NCI-H2029 (cell line): ENCODE measurements at regions not wholly inside any gene's neighbourhood (a gene's known extent, or its start where the extent isn't known, plus 50 kb on each side); places are given as distances from the start of the nearest gene placed in this dataset.
A peak's percentile ranks its signal among the peaks of the same experiment; 100 is the strongest.
"Not testable (repeated sequence)": the region's sequence is repeated elsewhere in the genome, so short reads cannot be mapped to it uniquely, and the experiment has no call there.

Experiments used
- DNase-seq: peaks from one replicate; lab custom pipeline; 2025; lab: John Stamatoyannopoulos, UW

GRCh38 chr20:4465855-4466545 is 216.9 kb upstream of the ADRA1D start:
- DNase-seq: peak; percentile 44

- DNase-seq: no peak
Observed at GRCh38 chr20:4465212-4465611, 216.1 kb upstream of the ADRA1D start.

- not testable (repeated sequence) for DNase-seq
Observed at GRCh38 chr20:4462801-4463200, 213.7 kb upstream of the ADRA1D start.

GRCh38 chr20:4459081-4459480 is 210.0 kb upstream of the ADRA1D start:
- no peak for DNase-seq

- DNase-seq: no peak
Observed at GRCh38 chr20:4457566-4458543, 208.8 kb upstream of the ADRA1D start.

GRCh38 chr20:4455996-4456395 is 206.9 kb upstream of the ADRA1D start:
- no peak for DNase-seq

GRCh38 chr20:4455301-4455701 is 206.2 kb upstream of the ADRA1D start:
- DNase-seq: no peak

GRCh38 chr20:4454111-4454510 is 205.0 kb upstream of the ADRA1D start:
- DNase-seq: no peak

- no peak for DNase-seq
Observed at GRCh38 chr20:4453359-4453758, 204.3 kb upstream of the ADRA1D start.

GRCh38 chr20:4451487-4452081 is 202.5 kb upstream of the ADRA1D start:
- no peak for DNase-seq

GRCh38 chr20:4449957-4450715 is 201.0 kb upstream of the ADRA1D start:
- DNase-seq: no peak

GRCh38 chr20:4445784-4446183 is 196.7 kb upstream of the ADRA1D start:
- no peak for DNase-seq

GRCh38 chr20:4445331-4445730 is 196.2 kb upstream of the ADRA1D start:
- DNase-seq: no peak

GRCh38 chr20:4444404-4444803 is 195.3 kb upstream of the ADRA1D start:
- DNase-seq: no peak

GRCh38 chr20:4443016-4443415 is 193.9 kb upstream of the ADRA1D start:
- DNase-seq: no peak

- DNase-seq: no peak
Observed at GRCh38 chr20:4441871-4442270, 192.8 kb upstream of the ADRA1D start.

- no peak for DNase-seq
Observed at GRCh38 chr20:4441191-4441590, 192.1 kb upstream of the ADRA1D start.

- no peak for DNase-seq
Observed at GRCh38 chr20:4439461-4439860, 190.4 kb upstream of the ADRA1D start.

GRCh38 chr20:4437131-4437530 is 188.0 kb upstream of the ADRA1D start:
- no peak for DNase-seq

GRCh38 chr20:4435671-4436455 is 186.8 kb upstream of the ADRA1D start:
- no peak for DNase-seq

GRCh38 chr20:4435225-4435624 is 186.1 kb upstream of the ADRA1D start:
- no peak for DNase-seq
